ENCODE measurements at regions not wholly inside any gene's neighbourhood (a gene's known extent, or its start where the extent isn't known, plus 50 kb on each side); places are given as distances from the start of the nearest gene placed in this dataset.

DNA sequence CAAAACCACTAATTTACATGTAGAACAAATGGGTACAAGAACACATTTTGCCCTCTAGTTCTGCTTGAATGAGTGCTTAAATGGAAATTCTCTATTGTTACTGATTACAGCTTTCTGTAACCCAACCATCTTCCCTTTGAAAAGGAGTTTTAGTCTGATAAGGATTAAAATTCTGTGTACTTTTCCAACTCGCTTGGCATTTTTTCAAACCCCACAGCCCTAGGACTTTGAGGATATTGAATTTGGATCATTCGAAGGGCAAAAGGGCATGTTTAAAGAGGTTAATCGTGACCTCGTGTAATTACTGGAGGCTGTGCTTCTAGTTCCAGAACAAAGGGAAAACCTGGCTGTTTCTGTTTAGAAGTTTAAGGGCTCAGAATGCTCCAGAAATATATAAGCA is 432.3 kb downstream of the PID1 start:
- intact Hi-C loops (cut with micrococcal nuclease; ENCODE audit: unreplicated experiment) (no loop called here), in situ Hi-C loops (cut with HindIII; ENCODE audit: extremely low pct_ligation_motif_present, low pct_unique_long_range_greater_than_20kb) (no loop called here)
- no peak for FAIRE-seq
- Histone ChIP-seq H3K79me2 (ENCODE audit: insufficient read depth, low read length) (no peaks in the 10 kb centered on the region), H3K4me2 (ENCODE audit: low read depth, low read length) (no peak overlapping the region), H3K4me1 (ENCODE audit: insufficient read depth, low read length) (no peaks in the 10 kb centered on the region), H3K36me3 (replicated peaks in 1 of 2; ENCODE audit: control insufficient read depth in 1 of 2, insufficient read depth in 2 of 2, low read length in 2 of 2) (no peaks in the 10 kb centered on the region), H3K4me3 (replicated peaks in 1 of 3; ENCODE audit: insufficient read depth in 1 of 3, low read depth in 2 of 3, low read length in 3 of 3) (no peak overlapping the region), H3K27me3 (ENCODE audit: control insufficient read depth in 1 of 2, insufficient read depth in 2 of 2, low read length in 2 of 2) (no peaks in the 10 kb centered on the region), H3K9ac (ENCODE audit: insufficient read depth, low read depth, low read length) (no peak overlapping the region), H3K9me3 (ENCODE audit: low read length) (peaks cover 87% of the 10 kb centered on the region), H2AFZ (ENCODE audit: low read length) (no peak overlapping the region), H3K27ac (ENCODE audit: extremely low read length, insufficient read depth, low read length) (no peak overlapping the region), H4K20me1 (ENCODE audit: insufficient read depth, low read length) (no peaks in the 10 kb centered on the region)
- no peak for TF ChIP-seq KDM3A (CRISPR knock-in tag; IDR thresholded peaks at IDR 0.05; ENCODE audit: low read depth)
- 2% methylated on average over 4 of the region's 4 CpGs for WGBS (ENCODE audit: low lambda C conversion rate)
- no peak for DNase-seq (ENCODE audit: low spot score)
- CTCF ChIA-PET (ENCODE audit: low intra/inter-chr PET ratio, low total read pairs), result no interaction called here
- no peak for ATAC-seq
- POLR2A ChIA-PET, result no interaction called here
- BruUV-seq (replicated peaks), result no TSS peak

DNA sequence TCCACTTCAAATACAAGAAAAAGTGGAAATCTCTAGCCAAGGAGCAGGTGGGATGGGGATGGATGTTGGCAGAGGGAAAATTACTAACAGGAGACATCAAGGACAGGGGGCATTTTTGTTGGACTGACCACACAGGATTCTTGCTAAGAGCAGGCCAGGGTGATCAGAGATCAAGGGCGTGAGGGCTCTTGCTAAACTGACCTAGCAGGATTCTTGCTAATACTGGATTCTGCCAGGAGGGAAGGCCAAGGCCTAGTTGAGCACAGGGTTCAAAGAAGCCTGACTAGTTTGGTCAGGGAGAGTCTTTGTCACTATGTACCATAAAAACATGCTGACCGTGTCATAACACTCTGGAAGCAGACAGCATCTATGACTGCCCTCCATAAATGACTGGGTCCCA is 442.7 kb downstream of the PID1 start:
- FAIRE-seq (no peak), ATAC-seq (no peak), DNase-seq (ENCODE audit: low spot score) (no peak)
- Histone ChIP-seq H3K9ac (ENCODE audit: insufficient read depth, low read depth, low read length) (no peak overlapping the region), H3K27me3 (ENCODE audit: control insufficient read depth in 1 of 2, insufficient read depth in 2 of 2, low read length in 2 of 2) (no peaks in the 10 kb centered on the region), H3K4me3 (replicated peaks in 1 of 3; ENCODE audit: insufficient read depth in 1 of 3, low read depth in 2 of 3, low read length in 3 of 3) (no peak overlapping the region), H3K27ac (ENCODE audit: extremely low read length, insufficient read depth, low read length) (no peak overlapping the region), H2AFZ (ENCODE audit: low read length) (no peak overlapping the region), H3K9me3 (ENCODE audit: low read length) (peaks cover 76% of the 10 kb centered on the region), H3K4me1 (ENCODE audit: insufficient read depth, low read length) (no peaks in the 10 kb centered on the region), H3K36me3 (replicated peaks in 1 of 2; ENCODE audit: control insufficient read depth in 1 of 2, insufficient read depth in 2 of 2, low read length in 2 of 2) (no peaks in the 10 kb centered on the region), H3K79me2 (ENCODE audit: insufficient read depth, low read length) (no peaks in the 10 kb centered on the region), H3K4me2 (ENCODE audit: low read depth, low read length) (no peak overlapping the region), H4K20me1 (ENCODE audit: insufficient read depth, low read length) (no peaks in the 10 kb centered on the region)
- POLR2A ChIA-PET, result no interaction called here
- TF ChIP-seq, protein P1, sequence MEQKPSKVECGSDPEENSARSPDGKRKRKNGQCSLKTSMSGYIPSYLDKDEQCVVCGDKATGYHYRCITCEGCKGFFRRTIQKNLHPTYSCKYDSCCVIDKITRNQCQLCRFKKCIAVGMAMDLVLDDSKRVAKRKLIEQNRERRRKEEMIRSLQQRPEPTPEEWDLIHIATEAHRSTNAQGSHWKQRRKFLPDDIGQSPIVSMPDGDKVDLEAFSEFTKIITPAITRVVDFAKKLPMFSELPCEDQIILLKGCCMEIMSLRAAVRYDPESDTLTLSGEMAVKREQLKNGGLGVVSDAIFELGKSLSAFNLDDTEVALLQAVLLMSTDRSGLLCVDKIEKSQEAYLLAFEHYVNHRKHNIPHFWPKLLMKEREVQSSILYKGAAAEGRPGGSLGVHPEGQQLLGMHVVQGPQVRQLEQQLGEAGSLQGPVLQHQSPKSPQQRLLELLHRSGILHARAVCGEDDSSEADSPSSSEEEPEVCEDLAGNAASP (CRISPR knock-in tag; IDR thresholded peaks at IDR 0.05; ENCODE audit: borderline replicate concordance), result no peak
- TF ChIP-seq YEATS2 (CRISPR knock-in tag; IDR thresholded peaks at IDR 0.05; ENCODE audit: borderline replicate concordance), result no peak
- no peak for TF ChIP-seq RXRB (CRISPR knock-in tag; IDR thresholded peaks at IDR 0.05; ENCODE audit: borderline replicate concordance)
- TF ChIP-seq ZBTB3 (CRISPR knock-in tag; IDR thresholded peaks at IDR 0.05; ENCODE audit: borderline replicate concordance, low read depth), result no peak
- no peak for TF ChIP-seq SETDB1 (CRISPR knock-in tag; IDR thresholded peaks at IDR 0.05; ENCODE audit: borderline replicate concordance)
- TF ChIP-seq CBFB (CRISPR knock-in tag; IDR thresholded peaks at IDR 0.05), result no peak
- no peak for TF ChIP-seq SNAPC5 (CRISPR knock-in tag; IDR thresholded peaks at IDR 0.05; ENCODE audit: borderline replicate concordance)
- no peak for TF ChIP-seq PRMT3 (CRISPR knock-in tag; IDR thresholded peaks at IDR 0.05; ENCODE audit: borderline replicate concordance, low read depth)
- TF ChIP-seq ELF4 (CRISPR knock-in tag; IDR thresholded peaks at IDR 0.05; ENCODE audit: borderline replicate concordance), result no peak
- TF ChIP-seq PBX3 (CRISPR knock-in tag; IDR thresholded peaks at IDR 0.05; ENCODE audit: borderline replicate concordance), result no peak
- TF ChIP-seq KDM3A (CRISPR knock-in tag; IDR thresholded peaks at IDR 0.05; ENCODE audit: low read depth), result no peak
- TF ChIP-seq KDM4B (CRISPR knock-in tag; IDR thresholded peaks at IDR 0.05), result no peak
- TF ChIP-seq ZNF605 (CRISPR knock-in tag; IDR thresholded peaks at IDR 0.05), result no peak
- TF ChIP-seq TEAD3 (CRISPR knock-in tag; optimal IDR thresholded peaks at IDR 0.05; ENCODE audit: borderline replicate concordance), result no peak
- TF ChIP-seq MIER3 (CRISPR knock-in tag; IDR thresholded peaks at IDR 0.05; ENCODE audit: borderline replicate concordance), result no peak
- no peak for TF ChIP-seq MBD4 (IDR thresholded peaks at IDR 0.05; ENCODE audit: borderline replicate concordance, low read length)
- no peak for TF ChIP-seq TMF1 (CRISPR knock-in tag; IDR thresholded peaks at IDR 0.05; ENCODE audit: low read depth)
- intact Hi-C loops (cut with micrococcal nuclease; ENCODE audit: unreplicated experiment), result no loop called here
- WGBS (ENCODE audit: low lambda C conversion rate), result 0% methylated on average over 2 of the region's 2 CpGs
- CTCF ChIA-PET (ENCODE audit: low intra/inter-chr PET ratio, low total read pairs), result no interaction called here
- in situ Hi-C loops (cut with HindIII; ENCODE audit: extremely low pct_ligation_motif_present, low pct_unique_long_range_greater_than_20kb), result no loop called here
- BruUV-seq (replicated peaks), result no TSS peak

Data from HepG2 (cell line).